H9 (cell line): ENCODE measurements at regions not wholly inside any gene's neighbourhood (a gene's known extent, or its start where the extent isn't known, plus 50 kb on each side); places are given as distances from the start of the nearest gene placed in this dataset.

ENCODE experiments used
- DNase-seq: peaks from one replicate; pipeline ENCODE4 v3.0.0-alpha.2; 2017
- H2AFZ ChIP-seq: one replicate; pipeline ENCODE4 v1.6.1; 2013; ENCODE audit warnings: mild to moderate bottlenecking, low read length, control low read depth, moderate library complexity
- H2AK5ac ChIP-seq: 2 replicates; pipeline ENCODE4 v1.6.1; 2013; ENCODE audit warnings: low read length, control low read depth, mixed read lengths; ENCODE audit not compliant: insufficient read length
- H2BK120ac ChIP-seq: one replicate; pipeline ENCODE4 v1.6.1; 2013; ENCODE audit warnings: low read depth, mild to moderate bottlenecking, low read length, control low read depth, inconsistent platforms; ENCODE audit not compliant: poor library complexity, severe bottlenecking
- H2BK12ac ChIP-seq: 2 replicates; pipeline ENCODE4 v1.6.1; 2013; ENCODE audit warnings: low read length, control low read depth, mixed read lengths, low read depth; ENCODE audit not compliant: insufficient read length
- H2BK15ac ChIP-seq: 2 replicates; pipeline ENCODE4 v1.6.1; 2013; ENCODE audit warnings: low read depth, low read length, control low read depth
- H2BK20ac ChIP-seq: one replicate; pipeline ENCODE4 v1.6.1; 2013; ENCODE audit warnings: low read depth, mild to moderate bottlenecking, low read length, control low read depth, inconsistent platforms; ENCODE audit not compliant: poor library complexity, severe bottlenecking
- H2BK5ac ChIP-seq: 2 replicates; pipeline ENCODE4 v1.6.1; 2013; ENCODE audit warnings: low read length, control low read depth, mixed read lengths; ENCODE audit not compliant: insufficient read length
- H3K14ac ChIP-seq: 2 replicates; pipeline ENCODE4 v1.6.1; 2013; ENCODE audit warnings: low read length, control low read depth; ENCODE audit not compliant: insufficient read depth
- H3K18ac ChIP-seq: 2 replicates; pipeline ENCODE4 v1.6.1; 2013; ENCODE audit warnings: low read depth, mild to moderate bottlenecking, mixed read lengths, low read length, control low read depth; ENCODE audit not compliant: insufficient read length
- H3K23ac ChIP-seq: 2 replicates; pipeline ENCODE4 v1.6.1; 2013; ENCODE audit warnings: low read length, control low read depth, mixed read lengths, low read depth; ENCODE audit not compliant: insufficient read length
- H3K23me2 ChIP-seq: 2 replicates; pipeline ENCODE4 v1.6.1; 2013; ENCODE audit warnings: low read depth, mild to moderate bottlenecking, mixed read lengths, low read length, control low read depth; ENCODE audit not compliant: insufficient read length, poor library complexity, severe bottlenecking
- H3K27ac ChIP-seq: 2 replicates; pipeline ENCODE4 v1.5.1; 2013; ENCODE audit warnings: low read length, control low read depth, mixed read lengths, low read depth; ENCODE audit not compliant: insufficient read length
- H3K27me3 ChIP-seq: 2 replicates; pipeline ENCODE4 v1.6.1; 2013; ENCODE audit warnings: low read length, control low read depth, inconsistent platforms; ENCODE audit not compliant: insufficient read depth
- H3K4ac ChIP-seq: 2 replicates; pipeline ENCODE4 v1.6.1; 2013; ENCODE audit warnings: low read depth, mild to moderate bottlenecking, control low read depth, inconsistent platforms, low read length, moderate library complexity
- H3K4me1 ChIP-seq: 2 replicates; pipeline ENCODE4 v1.6.1; 2013; ENCODE audit warnings: low read length, control low read depth, inconsistent platforms; ENCODE audit not compliant: insufficient read depth
- H3K4me2 ChIP-seq: 2 replicates; pipeline ENCODE4 v1.6.1; 2013; ENCODE audit warnings: low read length, control low read depth, mixed read lengths; ENCODE audit not compliant: insufficient read length, insufficient read depth
- H3K56ac ChIP-seq: 2 replicates; pipeline ENCODE4 v1.6.1; 2013; ENCODE audit warnings: low read depth, mild to moderate bottlenecking, mixed read lengths, low read length, control low read depth; ENCODE audit not compliant: insufficient read length
- H3K79me1 ChIP-seq: 2 replicates; pipeline ENCODE4 v1.6.1; 2013; ENCODE audit warnings: low read depth, mild to moderate bottlenecking, moderate library complexity, low read length, control low read depth, inconsistent platforms; ENCODE audit not compliant: insufficient read depth, poor library complexity, severe bottlenecking
- H3K79me2 ChIP-seq: 2 replicates; pipeline ENCODE4 v1.6.1; 2013; ENCODE audit warnings: low read length, control low read depth, inconsistent platforms; ENCODE audit not compliant: insufficient read depth
- H3K9ac ChIP-seq: 2 replicates; pipeline ENCODE4 v1.6.1; 2013; ENCODE audit warnings: low read length, control low read depth, mixed read lengths; ENCODE audit not compliant: insufficient read length; ENCODE audit errors: extremely low read depth
- H3K9me3 ChIP-seq: one replicate; pipeline ENCODE4 v1.6.1; 2013; ENCODE audit warnings: low read depth, low read length, inconsistent platforms; ENCODE audit not compliant: control insufficient read depth
- H3T11ph ChIP-seq: one replicate; pipeline ENCODE4 v1.6.1; 2013; ENCODE audit warnings: mild to moderate bottlenecking, low read length, control low read depth, inconsistent platforms
- H4K20me1 ChIP-seq: one replicate; pipeline ENCODE4 v1.6.1; 2013; ENCODE audit not compliant: control insufficient read depth, insufficient read length, insufficient read depth
- H4K5ac ChIP-seq: 2 replicates; pipeline ENCODE4 v1.6.1; 2013; ENCODE audit warnings: low read depth, mild to moderate bottlenecking, mixed read lengths, low read length, control low read depth; ENCODE audit not compliant: insufficient read length
- H4K8ac ChIP-seq: replicated peaks from 2 replicates; pipeline ENCODE4 v1.6.1; 2013; ENCODE audit warnings: low read length, control low read depth, mixed read lengths, low read depth; ENCODE audit not compliant: insufficient read length
- H4K91ac ChIP-seq: 2 replicates; pipeline ENCODE4 v1.6.1; 2013; ENCODE audit warnings: low read depth, mild to moderate bottlenecking, moderate library complexity, mixed read lengths, low read length, control low read depth; ENCODE audit not compliant: insufficient read length
- H3K27ac Mint-ChIP-seq, 3 experiments: 2 replicates in 2 of 3; 3 replicates in 1 of 3; pipeline ENCODE4 v1.8.0; 2020 to 2021; ENCODE audit warnings: mixed read lengths in 3 of 3, mild to moderate bottlenecking in 1 of 3, moderate library complexity in 1 of 3
- H3K27me3 Mint-ChIP-seq: 2 replicates; pipeline ENCODE4 v1.8.0; 2021; ENCODE audit warnings: low read depth, mild to moderate bottlenecking, moderate library complexity, mixed read lengths
- H3K36me3 Mint-ChIP-seq, 3 experiments: 2 replicates in 2 of 3; 3 replicates in 1 of 3; pipeline ENCODE4 v1.8.0; 2020 to 2021; ENCODE audit warnings: low read depth in 3 of 3, mixed read lengths in 3 of 3; ENCODE audit not compliant: insufficient read depth in 1 of 3
- H3K4me1 Mint-ChIP-seq, 2 experiments: 2 replicates each; pipeline ENCODE4 v1.8.0; 2020; ENCODE audit warnings: mixed read lengths in 2 of 2
- H3K4me3 Mint-ChIP-seq, 2 experiments: 2 replicates in 1 of 2; 3 replicates in 1 of 2; pipeline ENCODE4 v1.8.0; 2020 to 2021; ENCODE audit warnings: mild to moderate bottlenecking in 2 of 2, mixed read lengths in 2 of 2, moderate library complexity in 1 of 2
- H3K9me3 Mint-ChIP-seq, 2 experiments: 2 replicates in 1 of 2; 3 replicates in 1 of 2; pipeline ENCODE4 v1.8.0; 2020; ENCODE audit warnings: mild to moderate bottlenecking in 2 of 2, mixed read lengths in 2 of 2, moderate library complexity in 1 of 2
- WGBS: extraction: QIAGEN DNeasy Blood & Tissue Kit; methylation state at CpG from one replicate; pipeline ENCODE4 v1.1.7; 2013; ENCODE audit warnings: missing lambda C conversion rate, low lambda C conversion rate, mixed read lengths; ENCODE audit not compliant: insufficient read length; ENCODE audit errors: extremely low coverage; 5-methylcytosine and 5-hydroxymethylcytosine counted together
- TF ChIP-seq, protein P1 (sequence below): fragments of 200-600 bp; sonication (generic); conservative IDR thresholded peaks from 3 replicates; pipeline ENCODE4 v1.8.0; 2021; ENCODE audit warnings: antibody characterized with exemption, mild to moderate bottlenecking

DNA sequence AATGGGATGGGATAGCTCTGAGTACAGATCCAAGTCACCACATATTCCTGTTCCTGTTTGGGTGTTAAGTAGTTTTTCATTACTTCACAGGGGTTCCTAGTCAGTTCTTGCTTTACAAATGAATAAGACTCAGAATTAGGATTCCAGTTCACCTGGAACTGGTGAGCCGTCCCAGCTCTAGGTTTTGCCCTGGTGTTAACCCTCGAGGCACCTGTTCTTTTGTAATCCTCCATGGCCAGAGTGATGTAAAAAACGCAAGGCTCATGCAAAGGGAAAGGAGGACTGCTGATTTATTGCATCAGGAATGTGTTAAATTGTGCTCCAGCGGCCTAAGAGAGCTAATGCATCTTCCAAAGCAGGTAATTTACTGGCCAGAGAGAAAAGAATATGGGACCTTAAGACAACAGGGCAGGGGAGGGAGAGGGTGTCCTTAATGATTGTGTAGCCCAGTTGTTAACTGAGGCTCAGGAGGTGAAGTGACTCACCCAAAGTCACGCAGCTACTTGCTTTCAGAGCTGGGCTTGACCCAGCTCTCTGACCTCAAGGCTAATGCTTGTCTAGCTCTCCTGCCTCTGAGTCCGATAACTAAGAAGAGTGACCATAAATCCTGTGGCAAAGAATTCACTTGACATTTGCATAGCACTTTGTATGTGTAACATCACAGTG, 70.5 kb downstream of the DMRT2 start:
- Histone ChIP-seq H4K91ac (no peak overlapping the region), H2BK120ac (no peak overlapping the region), H3K23ac (no peak overlapping the region), H2BK5ac (no peak overlapping the region), H2BK12ac (no peak overlapping the region), H3K4me2 (no peak overlapping the region), H3K27ac (no peak overlapping the region), H3K79me1 (no peaks in the 10 kb centered on the region), H3K4ac (no peak overlapping the region), H3K9me3 (peaks cover 16% of the 10 kb centered on the region), H3K18ac (no peak overlapping the region), H3K23me2 (no peaks in the 10 kb centered on the region), H3T11ph (no peak overlapping the region), H4K8ac (no peak overlapping the region), H3K79me2 (no peaks in the 10 kb centered on the region), H3K27me3 (no peaks in the 10 kb centered on the region), H3K14ac (no peak overlapping the region), H4K5ac (no peak overlapping the region), H3K4me1 (no peaks in the 10 kb centered on the region), H4K20me1 (no peaks in the 10 kb centered on the region), H2AK5ac (no peak overlapping the region), H3K56ac (no peak overlapping the region), H2AFZ (no peak overlapping the region), H2BK20ac (no peak overlapping the region), H2BK15ac (no peak overlapping the region), H3K9ac (no peak overlapping the region)
- TF ChIP-seq, protein P1, sequence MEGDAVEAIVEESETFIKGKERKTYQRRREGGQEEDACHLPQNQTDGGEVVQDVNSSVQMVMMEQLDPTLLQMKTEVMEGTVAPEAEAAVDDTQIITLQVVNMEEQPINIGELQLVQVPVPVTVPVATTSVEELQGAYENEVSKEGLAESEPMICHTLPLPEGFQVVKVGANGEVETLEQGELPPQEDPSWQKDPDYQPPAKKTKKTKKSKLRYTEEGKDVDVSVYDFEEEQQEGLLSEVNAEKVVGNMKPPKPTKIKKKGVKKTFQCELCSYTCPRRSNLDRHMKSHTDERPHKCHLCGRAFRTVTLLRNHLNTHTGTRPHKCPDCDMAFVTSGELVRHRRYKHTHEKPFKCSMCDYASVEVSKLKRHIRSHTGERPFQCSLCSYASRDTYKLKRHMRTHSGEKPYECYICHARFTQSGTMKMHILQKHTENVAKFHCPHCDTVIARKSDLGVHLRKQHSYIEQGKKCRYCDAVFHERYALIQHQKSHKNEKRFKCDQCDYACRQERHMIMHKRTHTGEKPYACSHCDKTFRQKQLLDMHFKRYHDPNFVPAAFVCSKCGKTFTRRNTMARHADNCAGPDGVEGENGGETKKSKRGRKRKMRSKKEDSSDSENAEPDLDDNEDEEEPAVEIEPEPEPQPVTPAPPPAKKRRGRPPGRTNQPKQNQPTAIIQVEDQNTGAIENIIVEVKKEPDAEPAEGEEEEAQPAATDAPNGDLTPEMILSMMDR = no peak
- DNase-seq = no peak
- no peak overlapping the region for H3K27ac Mint-ChIP-seq
- H3K36me3 Mint-ChIP-seq = no peaks in the 10 kb centered on the region
- peaks cover 0 to 3% of the 10 kb centered on the region in 2 experiments; a peak in 1 of 5 replicates for H3K9me3 Mint-ChIP-seq
- no CpG with 5 or more reads among the region's 6 CpGs for WGBS
- peaks cover 3% of the 10 kb centered on the region; the same call in 1 of the 2 replicates for H3K27me3 Mint-ChIP-seq
- peaks cover 7 to 12% of the 10 kb centered on the region in 2 experiments for H3K4me1 Mint-ChIP-seq
- H3K4me3 Mint-ChIP-seq = no peak overlapping the region
